ENCODE measurements at regions not wholly inside any gene's neighbourhood (a gene's known extent, or its start where the extent isn't known, plus 50 kb on each side); places are given as distances from the start of the nearest gene placed in this dataset.

DNA sequence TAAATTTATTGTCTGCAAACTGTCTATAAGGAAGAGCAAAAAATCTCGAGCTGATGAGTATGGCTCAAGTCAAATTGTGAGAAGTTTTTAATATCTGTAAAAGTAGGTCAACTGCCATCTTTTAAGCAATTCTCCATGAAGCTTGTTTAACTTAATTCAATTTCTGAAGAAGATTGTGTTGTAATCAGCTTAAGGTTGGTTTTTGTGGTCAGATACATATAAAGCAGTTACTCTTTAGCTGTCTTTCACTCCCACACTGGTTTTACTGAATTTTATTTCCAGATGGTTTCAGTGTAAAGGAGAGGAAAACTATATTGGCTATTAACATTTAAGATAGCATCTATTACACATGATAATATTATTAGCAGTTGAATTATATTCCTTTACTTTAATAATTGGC lies 1165.1 kb downstream of the SLC16A7 start:
- TF ChIP-seq, protein P1, sequence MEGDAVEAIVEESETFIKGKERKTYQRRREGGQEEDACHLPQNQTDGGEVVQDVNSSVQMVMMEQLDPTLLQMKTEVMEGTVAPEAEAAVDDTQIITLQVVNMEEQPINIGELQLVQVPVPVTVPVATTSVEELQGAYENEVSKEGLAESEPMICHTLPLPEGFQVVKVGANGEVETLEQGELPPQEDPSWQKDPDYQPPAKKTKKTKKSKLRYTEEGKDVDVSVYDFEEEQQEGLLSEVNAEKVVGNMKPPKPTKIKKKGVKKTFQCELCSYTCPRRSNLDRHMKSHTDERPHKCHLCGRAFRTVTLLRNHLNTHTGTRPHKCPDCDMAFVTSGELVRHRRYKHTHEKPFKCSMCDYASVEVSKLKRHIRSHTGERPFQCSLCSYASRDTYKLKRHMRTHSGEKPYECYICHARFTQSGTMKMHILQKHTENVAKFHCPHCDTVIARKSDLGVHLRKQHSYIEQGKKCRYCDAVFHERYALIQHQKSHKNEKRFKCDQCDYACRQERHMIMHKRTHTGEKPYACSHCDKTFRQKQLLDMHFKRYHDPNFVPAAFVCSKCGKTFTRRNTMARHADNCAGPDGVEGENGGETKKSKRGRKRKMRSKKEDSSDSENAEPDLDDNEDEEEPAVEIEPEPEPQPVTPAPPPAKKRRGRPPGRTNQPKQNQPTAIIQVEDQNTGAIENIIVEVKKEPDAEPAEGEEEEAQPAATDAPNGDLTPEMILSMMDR (IDR thresholded peaks at IDR 0.05; ENCODE audit: poor library complexity) = no peak
- no peak for TF ChIP-seq EZH2 (IDR thresholded peaks at IDR 0.05; ENCODE audit: borderline replicate concordance)

Data from hepatocyte (in vitro differentiated cells).